Esophagus squamous epithelium (tissue), 5 donors: ENCODE measurements at regions not wholly inside any gene's neighbourhood (a gene's known extent, or its start where the extent isn't known, plus 50 kb on each side); places are given as distances from the start of the nearest gene placed in this dataset.
"Not testable (repeated sequence)": the region's sequence is repeated elsewhere in the genome, so short reads cannot be mapped to it uniquely, and the experiment has no call there.

Source experiments
- DNase-seq: peaks from one replicate; lab custom pipeline; 2025; lab: John Stamatoyannopoulos, UW
- H3K27ac ChIP-seq, 4 donors: fragments of 200-600 bp; sonication (generic); one replicate each; pipeline ENCODE4 v1.5.1; 2016 to 2019; ENCODE audit warnings: mild to moderate bottlenecking in 1 of 4
- H3K27me3 ChIP-seq, 4 donors: fragments of 200-600 bp; sonication (generic); 1 replicate in 3 of 4; 2 replicates in 1 of 4; pipeline versions ENCODE4 v1.5.1 to v1.6.0; 2017 to 2021; ENCODE audit warnings: antibody characterized with exemption in 1 of 4
- H3K36me3 ChIP-seq, 3 donors: fragments of 200-600 bp; sonication (generic); one replicate each; pipeline ENCODE4 v1.5.1; 2016 to 2019
- H3K4me1 ChIP-seq, 3 donors: fragments of 200-600 bp; sonication (generic); one replicate each; pipeline ENCODE4 v1.5.1; 2017 to 2019
- H3K4me3 ChIP-seq, 4 donors: fragments of 200-600 bp; sonication (generic); 1 replicate in 3 of 4; 2 replicates in 1 of 4; pipeline ENCODE4 v1.5.1; 2016 to 2019; ENCODE audit warnings: mild to moderate bottlenecking in 2 of 4, moderate library complexity in 1 of 4
- H3K9me3 ChIP-seq, 3 donors: fragments of 200-600 bp; sonication (generic); one replicate each; pipeline ENCODE4 v1.5.1; 2016 to 2019
- POLR2A ChIP-seq, 4 donors: fragments of 450-650 bp; IDR thresholded peaks; one replicate each; pipeline ENCODE4 v1.6.1; 2017; ENCODE audit warnings: antibody characterized with exemption in 4 of 4, mild to moderate bottlenecking in 4 of 4, moderate library complexity in 3 of 4
- WGBS, 2 donors: methylation state at CpG; one replicate each; pipeline ENCODE4 v1.1.5; 2018; 5-methylcytosine and 5-hydroxymethylcytosine counted together
- intact Hi-C: fragments of 100-400 bp; cut with DNase I; formaldehyde crosslinking; loops from one replicate; pipeline ENCODE4 v1.15.0; 2022
- TF ChIP-seq, protein P1 (sequence below), 6 experiments: fragments of 450-650 bp in 4 of 6; fragments of 200-600 bp in 2 of 6; sonication (generic) in 2 of 6; IDR thresholded peaks; one replicate each; pipeline ENCODE4 v1.5.1; 2016 to 2019; ENCODE audit warnings: antibody characterized with exemption in 6 of 6, mild to moderate bottlenecking in 4 of 6, moderate library complexity in 4 of 6
- donor health status: DM: yes; HTN: yes; CAD: no.

- H3K9me3 ChIP-seq, H3K27ac ChIP-seq, H3K27me3 ChIP-seq, H3K36me3 ChIP-seq, H3K4me3 ChIP-seq, DNase-seq, intact Hi-C loops: not testable (repeated sequence)
- peaks cover 19 to 45% (median 19%) of the 10 kb centered on the region in 3 donors for H3K4me1 ChIP-seq
- WGBS, 2 donors: 84 to 85% methylated on average over 3 of the region's 3 CpGs
These were observed 206.9 kb downstream of the BCAS1 start for GRCh38 chr20:53863535-53863922.

GRCh38 chr20:53863039-53863438, 207.4 kb downstream of the BCAS1 start:
- 51 to 75% methylated on average over 5 of the region's 5 CpGs for WGBS, 2 donors
- DNase-seq, intact Hi-C loops: not testable (repeated sequence)

DNA sequence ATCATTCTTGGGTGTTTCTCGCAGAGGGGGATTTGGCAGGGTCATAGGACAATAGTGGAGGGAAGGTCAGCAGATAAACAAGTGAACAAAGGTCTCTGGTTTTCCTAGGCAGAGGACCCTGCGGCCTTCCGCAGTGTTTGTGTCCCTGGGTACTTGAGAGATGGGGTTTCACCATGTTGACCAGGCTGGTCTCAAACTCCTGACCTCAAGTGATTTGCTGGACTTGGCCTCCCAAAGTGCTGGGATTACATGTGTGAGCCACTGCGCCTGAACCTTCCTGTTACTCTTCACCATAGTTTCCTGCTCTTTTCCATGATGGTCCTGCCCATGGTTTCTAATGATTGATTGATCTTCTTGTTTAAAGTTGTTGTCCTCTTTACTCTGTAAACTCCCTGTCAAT, 207.9 kb downstream of the BCAS1 start:
- H3K36me3 ChIP-seq, H3K4me3 ChIP-seq, H3K27me3 ChIP-seq, intact Hi-C loops, H3K9me3 ChIP-seq, H3K27ac ChIP-seq, DNase-seq: not testable (repeated sequence)
- WGBS, 2 donors: 96 to 100% methylated on average over 1 to 4 of the region's 4 CpGs
- peaks cover 14 to 48% (median 16%) of the 10 kb centered on the region in 3 donors for H3K4me1 ChIP-seq

More at GRCh38 chr20:53863039-53863438, 207.4 kb downstream of the BCAS1 start:
- not testable (repeated sequence) for H3K27me3 ChIP-seq, H3K9me3 ChIP-seq, H3K4me3 ChIP-seq, H3K36me3 ChIP-seq, H3K27ac ChIP-seq
- H3K4me1 ChIP-seq: peaks cover 18 to 48% (median 19%) of the 10 kb centered on the region in 3 donors

DNA sequence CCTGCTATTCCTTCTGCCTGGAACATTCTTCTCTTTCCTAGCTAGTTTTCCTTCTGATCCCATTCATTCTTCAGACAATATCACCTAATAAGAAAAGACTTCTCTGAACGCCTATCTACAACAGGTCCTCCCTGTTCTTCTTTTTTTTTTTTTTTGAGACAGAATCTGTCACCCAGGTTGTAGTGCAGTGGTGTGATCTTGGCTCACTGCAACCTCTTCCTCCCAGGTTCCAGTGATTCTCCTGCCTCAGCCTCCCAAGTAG, 208.3 kb downstream of the BCAS1 start:
- peaks cover 12 to 44% (median 15%) of the 10 kb centered on the region in 3 donors for H3K4me1 ChIP-seq
- intact Hi-C loops, H3K27ac ChIP-seq, H3K9me3 ChIP-seq, DNase-seq, H3K27me3 ChIP-seq, H3K36me3 ChIP-seq, H3K4me3 ChIP-seq: not testable (repeated sequence)
- WGBS, 2 donors: 84 to 85% methylated on average over 1 of the region's 1 CpG

- Histone ChIP-seq H3K4me3 (no peak overlapping the region), H3K36me3 (no peaks in the 10 kb centered on the region), H3K27me3 (no peaks in the 10 kb centered on the region), H3K9me3 (no peaks in the 10 kb centered on the region), H3K27ac (no peak overlapping the region), H3K4me1 (peaks cover 0 to 20% (median 0%) of the 10 kb centered on the region in 3 donors)
- intact Hi-C loops: no loop called here
- no peak for DNase-seq
- TF ChIP-seq, protein P1, sequence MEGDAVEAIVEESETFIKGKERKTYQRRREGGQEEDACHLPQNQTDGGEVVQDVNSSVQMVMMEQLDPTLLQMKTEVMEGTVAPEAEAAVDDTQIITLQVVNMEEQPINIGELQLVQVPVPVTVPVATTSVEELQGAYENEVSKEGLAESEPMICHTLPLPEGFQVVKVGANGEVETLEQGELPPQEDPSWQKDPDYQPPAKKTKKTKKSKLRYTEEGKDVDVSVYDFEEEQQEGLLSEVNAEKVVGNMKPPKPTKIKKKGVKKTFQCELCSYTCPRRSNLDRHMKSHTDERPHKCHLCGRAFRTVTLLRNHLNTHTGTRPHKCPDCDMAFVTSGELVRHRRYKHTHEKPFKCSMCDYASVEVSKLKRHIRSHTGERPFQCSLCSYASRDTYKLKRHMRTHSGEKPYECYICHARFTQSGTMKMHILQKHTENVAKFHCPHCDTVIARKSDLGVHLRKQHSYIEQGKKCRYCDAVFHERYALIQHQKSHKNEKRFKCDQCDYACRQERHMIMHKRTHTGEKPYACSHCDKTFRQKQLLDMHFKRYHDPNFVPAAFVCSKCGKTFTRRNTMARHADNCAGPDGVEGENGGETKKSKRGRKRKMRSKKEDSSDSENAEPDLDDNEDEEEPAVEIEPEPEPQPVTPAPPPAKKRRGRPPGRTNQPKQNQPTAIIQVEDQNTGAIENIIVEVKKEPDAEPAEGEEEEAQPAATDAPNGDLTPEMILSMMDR (IDR thresholded peaks at IDR 0.05): no peak
- 47 to 49% methylated on average over 5 of the region's 5 CpGs for WGBS, 2 donors
These were observed 210.7 kb downstream of the BCAS1 start for GRCh38 chr20:53859684-53860083.

- H3K4me3 ChIP-seq, DNase-seq, H3K27ac ChIP-seq, H3K27me3 ChIP-seq, H3K9me3 ChIP-seq, intact Hi-C loops, H3K36me3 ChIP-seq: not testable (repeated sequence)
- WGBS, 2 donors: 92 to 95% methylated on average over 5 of the region's 5 CpGs
- peaks cover 0 to 13% (median 0%) of the 10 kb centered on the region in 3 donors for H3K4me1 ChIP-seq
These were observed 211.4 kb downstream of the BCAS1 start for GRCh38 chr20:53859009-53859408.

DNA sequence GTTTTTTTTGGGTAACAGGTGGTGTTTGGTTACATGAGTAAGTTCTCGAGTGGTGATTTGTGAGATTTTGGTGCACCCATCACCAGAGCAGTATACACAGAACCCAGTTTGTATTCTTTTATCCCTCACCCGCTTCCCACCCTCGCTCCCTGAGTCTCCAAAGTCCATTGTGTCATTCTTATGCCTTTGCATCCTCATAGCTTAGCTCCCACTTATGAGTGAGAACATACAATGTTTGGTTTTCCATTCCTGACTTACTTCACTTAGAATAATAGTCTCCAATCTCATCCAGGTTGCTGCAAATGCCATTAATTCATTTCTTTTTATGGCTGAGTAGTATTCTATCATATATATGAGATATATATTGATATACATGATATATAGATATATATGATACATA, 211.9 kb downstream of the BCAS1 start:
- H3K27ac ChIP-seq, H3K27me3 ChIP-seq, H3K36me3 ChIP-seq, intact Hi-C loops, H3K9me3 ChIP-seq, H3K4me3 ChIP-seq, H3K4me1 ChIP-seq, DNase-seq: not testable (repeated sequence)
- WGBS, 2 donors: 92 to 98% methylated on average over 3 of the region's 3 CpGs

DNA sequence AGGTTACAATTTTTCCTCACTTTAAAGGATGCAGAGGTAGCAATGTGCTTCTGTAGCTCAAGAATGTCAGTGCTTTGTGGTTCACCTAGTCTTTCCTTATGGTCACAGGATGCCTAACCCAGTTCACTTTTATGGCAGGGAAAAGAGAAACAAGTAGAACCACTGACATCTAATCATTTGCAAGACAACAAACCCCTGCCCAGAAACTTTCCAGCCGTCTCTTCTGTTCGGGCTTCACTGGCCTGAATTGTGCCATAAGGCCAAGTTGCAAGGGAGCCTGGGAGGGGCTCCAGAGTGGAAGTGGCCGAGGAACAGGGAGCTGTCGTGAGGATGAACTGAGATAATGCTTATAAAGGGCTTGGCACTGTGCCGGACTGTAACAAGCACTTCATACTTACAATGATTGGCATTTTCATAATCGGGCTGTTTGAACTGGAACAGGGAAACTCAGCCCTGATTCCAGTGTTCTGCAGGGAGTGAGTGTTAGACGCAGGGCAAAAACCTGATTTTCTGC, 212.6 kb downstream of the BCAS1 start:
- Histone ChIP-seq H3K27ac (peak overlapping the region in 2 of 4 donors; percentile 17 to 19), H3K4me3 (no peak overlapping the region), H3K27me3 (no peaks in the 10 kb centered on the region), H3K4me1 (peaks cover 0 to 10% (median 0%) of the 10 kb centered on the region in 3 donors), H3K9me3 (no peaks in the 10 kb centered on the region), H3K36me3 (no peaks in the 10 kb centered on the region)
- intact Hi-C loops: no loop called here
- TF ChIP-seq, protein P1 (IDR thresholded peaks at IDR 0.05): no peak
- TF ChIP-seq POLR2A (IDR thresholded peaks at IDR 0.05): no peak
- DNase-seq: no peak
- 60 to 63% methylated on average over 6 to 7 of the region's 7 CpGs for WGBS, 2 donors
